Coronary artery (tissue), 2 donors: ENCODE measurements at regions not wholly inside any gene's neighbourhood (a gene's known extent, or its start where the extent isn't known, plus 50 kb on each side); places are given as distances from the start of the nearest gene placed in this dataset.

Experiments
- DNase-seq: peaks from one replicate; pipeline ENCODE4 v3.0.0-alpha.2; 2017; ENCODE audit warnings: low spot score
- H3K27ac ChIP-seq, 2 donors: fragments of 200-600 bp; sonication (generic); one replicate each; pipeline ENCODE4 v1.5.1; 2016 to 2019
- H3K4me3 ChIP-seq: fragments of 200-600 bp; sonication (generic); 2 replicates; pipeline ENCODE4 v1.5.1; 2016; ENCODE audit warnings: mild to moderate bottlenecking, moderate library complexity
- CTCF ChIP-seq: fragments of 200-600 bp; sonication (generic); IDR thresholded peaks from one replicate; pipeline ENCODE4 v1.5.1; 2019; ENCODE audit warnings: antibody characterized with exemption

DNA sequence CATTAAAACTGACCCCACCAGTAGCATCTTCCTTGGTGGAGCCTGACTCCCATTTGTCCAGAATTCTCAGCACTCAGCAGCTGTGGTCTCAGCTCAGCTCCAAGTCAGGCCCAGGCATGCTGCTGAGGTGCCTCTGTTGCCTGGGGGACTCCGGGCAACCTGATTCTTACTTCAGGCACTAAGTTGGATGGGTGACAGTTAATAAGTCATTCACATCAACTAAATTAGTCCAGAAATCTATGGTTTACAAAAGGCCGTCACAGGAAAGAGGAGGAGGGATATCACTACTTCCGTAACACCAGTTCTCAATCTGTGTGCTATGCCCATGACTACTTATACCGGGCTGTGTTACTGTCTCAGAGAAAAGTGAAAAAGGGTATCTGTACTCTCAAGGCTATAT lies 310.2 kb downstream of the SATB1 start:
- no peak overlapping the region for H3K4me3 ChIP-seq
- TF ChIP-seq CTCF: no peak
- no peak for DNase-seq
- no peak overlapping the region for H3K27ac ChIP-seq

GRCh38 chr3:18113417-18113816 lies 311.7 kb downstream of the SATB1 start:
- no peak for TF ChIP-seq CTCF
- no peak overlapping the region for H3K27ac ChIP-seq
- H3K4me3 ChIP-seq: no peak overlapping the region
- no peak for DNase-seq

DNA sequence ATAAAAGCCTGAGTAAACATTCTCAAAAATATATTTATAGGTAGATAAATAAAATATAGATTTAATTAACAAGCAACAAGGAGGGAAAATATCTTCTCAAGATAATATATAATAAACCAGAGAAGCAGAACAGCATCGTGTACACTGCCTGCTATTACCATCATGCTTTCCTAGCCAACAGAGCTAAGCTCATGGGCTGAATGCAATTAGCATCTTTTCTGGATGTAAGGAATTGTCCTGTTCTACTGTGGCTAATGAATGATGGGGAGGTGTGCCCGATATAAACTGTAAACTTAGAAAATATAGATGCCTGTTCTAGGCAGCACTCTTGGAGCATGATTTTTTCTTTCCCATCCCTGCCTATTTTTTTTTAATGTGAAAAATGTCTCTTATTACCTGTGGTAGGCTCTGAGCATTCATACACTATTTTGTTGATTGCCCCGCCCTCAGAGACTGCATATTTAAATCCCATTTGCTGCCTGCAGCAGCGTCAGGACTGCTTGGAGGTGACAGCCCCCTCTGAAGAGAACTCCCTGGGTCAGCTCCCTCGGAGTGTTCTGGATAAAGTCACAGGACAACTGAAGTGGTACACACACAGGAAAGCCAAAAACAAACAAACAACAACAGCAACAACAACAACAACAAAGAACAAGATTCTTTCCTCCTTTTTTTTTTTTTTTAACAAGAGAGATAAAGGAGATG lies 312.3 kb downstream of the SATB1 start:
- DNase-seq: no peak
- TF ChIP-seq CTCF: no peak
- Histone ChIP-seq H3K27ac (no peak overlapping the region), H3K4me3 (no peak overlapping the region)

DNA sequence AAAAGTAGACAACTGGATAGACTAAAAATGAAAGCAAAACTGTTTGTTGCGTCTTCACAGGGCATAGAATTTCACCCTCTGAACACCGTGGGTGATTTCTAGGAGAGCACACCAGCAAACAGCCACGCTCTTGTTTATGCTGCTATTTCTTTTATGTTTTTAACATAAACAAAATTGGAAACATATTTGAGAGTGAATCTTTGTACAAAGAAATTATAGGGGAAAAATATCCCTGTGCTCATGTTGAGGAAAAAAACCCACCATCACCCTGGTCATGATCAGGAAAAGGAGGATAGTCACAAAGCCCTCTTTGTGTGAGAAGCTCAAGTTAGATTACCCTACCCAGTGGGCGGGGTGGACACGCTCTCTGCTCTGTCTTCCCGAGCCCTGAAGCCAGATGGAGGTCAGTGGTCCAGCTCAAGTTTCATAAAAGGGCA lies 313.3 kb downstream of the SATB1 start:
- DNase-seq: no peak
- TF ChIP-seq CTCF: no peak
- Histone ChIP-seq H3K27ac (no peak overlapping the region), H3K4me3 (no peak overlapping the region)

- no peak overlapping the region for H3K4me3 ChIP-seq
- DNase-seq: no peak
- no peak overlapping the region for H3K27ac ChIP-seq
- no peak for TF ChIP-seq CTCF
Observed at GRCh38 chr3:18103591-18103990, 321.5 kb downstream of the SATB1 start.

DNA sequence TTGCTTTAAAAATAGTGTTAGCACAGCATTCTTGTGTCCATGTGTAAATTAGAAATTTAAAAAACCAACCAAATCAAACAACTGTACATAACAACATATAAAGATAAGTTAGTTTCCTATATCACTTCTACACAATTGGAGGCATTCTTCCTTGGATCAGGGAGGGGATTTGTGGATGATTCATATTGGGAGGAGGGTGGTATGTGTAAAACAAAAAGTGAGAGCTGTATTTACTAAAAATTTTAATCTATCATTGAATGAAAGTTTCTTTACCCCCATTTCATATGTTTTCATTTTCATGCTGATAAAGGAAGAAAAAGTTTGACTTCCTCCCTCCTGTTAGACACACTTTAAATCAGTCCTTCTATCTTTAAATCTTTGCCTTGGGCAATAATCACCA lies 325.0 kb downstream of the SATB1 start:
- Histone ChIP-seq H3K27ac (no peak overlapping the region), H3K4me3 (no peak overlapping the region)
- TF ChIP-seq CTCF: no peak
- DNase-seq: no peak

DNA sequence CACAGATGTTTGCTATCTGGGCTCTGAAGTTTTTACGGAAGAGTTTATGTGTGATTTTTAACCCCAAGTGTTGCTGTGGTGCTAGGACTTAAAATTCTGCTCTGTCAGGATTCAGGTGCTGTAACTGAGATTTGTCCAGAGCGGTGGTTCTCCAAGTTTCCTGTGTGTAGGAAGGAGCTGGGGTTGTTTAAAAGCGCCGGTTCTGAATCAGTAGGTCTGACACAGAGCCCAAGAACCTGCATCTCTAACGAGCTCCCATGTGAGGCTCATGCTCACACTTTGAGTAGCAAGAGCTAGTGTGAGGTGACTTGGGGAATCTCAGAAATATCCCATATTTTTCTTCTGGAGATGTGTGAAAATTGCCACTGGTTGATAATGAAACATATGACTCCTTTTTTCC lies 325.5 kb downstream of the SATB1 start:
- no peak for TF ChIP-seq CTCF
- H3K27ac ChIP-seq: no peak overlapping the region
- H3K4me3 ChIP-seq: no peak overlapping the region
- no peak for DNase-seq
